Mucosa of stomach (tissue), 1 donor: ENCODE measurements at regions not wholly inside any gene's neighbourhood (a gene's known extent, or its start where the extent isn't known, plus 50 kb on each side); places are given as distances from the start of the nearest gene placed in this dataset.

ENCODE experiments used
- H3K27me3 ChIP-seq: one replicate; pipeline ENCODE4 v1.7.0; 2013; ENCODE audit warnings: mild to moderate bottlenecking, low read length; ENCODE audit not compliant: control insufficient read depth, insufficient read depth
- H3K36me3 ChIP-seq: one replicate; pipeline ENCODE4 v1.7.0; 2013; ENCODE audit warnings: low read length; ENCODE audit not compliant: control insufficient read depth, insufficient read depth
- H3K4me1 ChIP-seq: one replicate; pipeline ENCODE4 v1.7.0; 2013; ENCODE audit warnings: mild to moderate bottlenecking, low read length; ENCODE audit not compliant: control insufficient read depth, insufficient read depth
- H3K4me3 ChIP-seq: one replicate; pipeline ENCODE4 v1.7.0; 2013; ENCODE audit warnings: low read length
- H3K9ac ChIP-seq: one replicate; pipeline ENCODE4 v1.7.0; 2013; ENCODE audit warnings: mild to moderate bottlenecking, low read length, moderate library complexity
- H3K9me3 ChIP-seq: one replicate; pipeline ENCODE4 v1.7.0; 2013; ENCODE audit warnings: mild to moderate bottlenecking, low read length, moderate library complexity; ENCODE audit not compliant: control insufficient read depth
- donor health status: Pancreatic carcinoma.

DNA sequence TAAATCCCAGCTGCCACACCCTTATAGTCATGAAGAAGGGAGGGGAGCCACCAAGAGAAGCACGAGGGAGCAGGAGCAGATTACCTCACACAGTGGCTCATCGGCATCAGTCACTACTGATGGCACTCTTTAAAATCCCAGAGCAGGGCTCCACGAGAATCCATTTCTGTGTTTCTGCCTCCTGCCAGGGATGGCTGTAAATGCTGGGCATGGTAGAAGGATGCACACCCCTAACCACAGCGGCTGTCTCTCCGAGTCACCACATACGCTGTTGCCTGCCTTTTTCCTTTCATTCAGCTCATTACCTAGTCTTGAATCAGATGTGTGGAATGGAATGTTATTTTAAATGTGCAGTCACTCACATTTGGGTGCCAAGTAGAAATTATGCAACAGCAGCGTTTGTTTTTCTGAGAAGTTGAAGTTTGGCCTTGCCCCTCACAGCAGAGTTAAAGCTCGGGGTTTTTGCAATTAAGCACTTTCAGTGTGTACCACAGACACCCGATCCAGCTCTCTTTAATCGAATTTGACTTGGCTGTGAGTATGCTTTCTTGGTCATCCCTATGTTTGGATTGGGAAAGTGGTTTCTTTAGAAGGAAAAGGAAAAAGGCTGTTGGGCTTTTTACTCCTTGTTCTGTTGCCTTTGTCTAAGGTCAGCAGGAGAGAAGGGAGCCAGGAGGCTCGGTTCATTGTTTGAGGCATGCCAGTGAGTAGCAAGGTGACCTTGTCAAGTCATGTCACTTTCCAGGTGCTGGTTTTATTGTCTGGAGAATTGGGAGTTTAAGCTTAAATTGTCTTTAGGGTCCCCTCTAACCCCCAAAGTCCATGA is 284.2 kb upstream of the TPM1 start:
- Histone ChIP-seq H3K4me3 (no peak overlapping the region), H3K9me3 (no peaks in the 10 kb centered on the region), H3K4me1 (peaks cover 13% of the 10 kb centered on the region), H3K9ac (no peak overlapping the region), H3K36me3 (peaks cover 8% of the 10 kb centered on the region), H3K27me3 (no peaks in the 10 kb centered on the region)

DNA sequence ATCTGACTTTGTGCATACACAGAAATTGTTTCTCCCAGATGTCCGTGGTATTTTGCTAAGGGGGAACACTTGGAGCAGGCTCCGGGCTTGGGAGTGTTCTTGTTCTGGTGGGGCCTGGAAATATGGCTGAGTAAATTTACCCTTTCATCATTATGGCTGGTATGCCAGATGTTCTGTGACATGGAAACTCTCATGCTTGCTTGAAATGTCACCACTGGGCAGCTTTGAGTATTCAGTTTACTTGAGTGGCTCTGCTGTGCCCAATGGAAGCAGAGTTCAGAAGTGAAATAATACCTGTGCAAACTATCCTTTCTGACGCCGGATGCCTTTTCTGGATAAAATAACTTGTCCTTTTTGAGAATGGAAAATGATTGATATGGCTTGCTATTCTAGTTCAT is 283.6 kb upstream of the TPM1 start:
- no peaks in the 10 kb centered on the region for H3K27me3 ChIP-seq
- H3K4me3 ChIP-seq = no peak overlapping the region
- no peaks in the 10 kb centered on the region for H3K9me3 ChIP-seq
- peaks cover 13% of the 10 kb centered on the region for H3K4me1 ChIP-seq
- peaks cover 8% of the 10 kb centered on the region for H3K36me3 ChIP-seq
- no peak overlapping the region for H3K9ac ChIP-seq

DNA sequence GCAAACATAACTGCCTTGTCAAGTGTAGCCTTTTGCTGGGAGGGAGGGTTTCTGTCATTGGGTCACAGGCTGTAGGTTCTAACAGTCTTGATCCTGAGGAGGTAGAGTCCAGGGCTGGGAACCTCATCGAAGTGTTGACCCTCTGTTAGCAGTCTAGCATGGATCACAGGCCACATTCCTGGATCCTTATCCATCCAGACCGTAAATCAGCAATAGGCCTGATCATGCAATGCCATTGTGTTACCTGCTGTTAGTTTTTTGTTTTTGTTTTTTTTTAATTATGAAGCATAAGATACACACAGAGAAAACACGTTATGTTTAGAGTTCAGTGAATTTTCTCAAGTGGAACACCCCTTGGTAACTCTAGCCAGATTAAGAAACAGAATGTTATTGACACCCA is 282.0 kb upstream of the TPM1 start:
- H3K9ac ChIP-seq = no peak overlapping the region
- H3K9me3 ChIP-seq = no peaks in the 10 kb centered on the region
- H3K36me3 ChIP-seq = peaks cover 8% of the 10 kb centered on the region
- no peak overlapping the region for H3K4me3 ChIP-seq
- H3K4me1 ChIP-seq = peaks cover 13% of the 10 kb centered on the region
- no peaks in the 10 kb centered on the region for H3K27me3 ChIP-seq

DNA sequence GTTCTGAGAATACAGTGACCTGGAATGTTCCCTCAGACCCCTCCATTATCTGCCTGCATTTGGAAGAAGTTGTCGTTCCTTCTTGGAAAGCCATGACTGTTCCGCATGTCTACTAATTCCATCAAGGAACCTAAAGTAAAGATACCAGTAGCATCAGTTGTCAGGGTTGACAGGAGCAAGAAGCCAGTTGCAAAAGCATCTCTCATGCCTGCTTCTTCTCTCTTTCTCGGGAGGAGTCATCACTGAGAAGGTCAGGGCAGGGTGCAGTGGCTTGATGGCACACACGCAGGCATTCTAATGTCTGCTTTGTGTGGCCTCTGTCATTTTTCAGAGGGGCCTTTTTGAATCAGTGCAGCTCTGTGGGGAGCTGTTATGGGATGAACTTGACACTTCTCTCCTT is 276.6 kb upstream of the TPM1 start:
- Histone ChIP-seq H3K9ac (no peak overlapping the region), H3K36me3 (peaks cover 8% of the 10 kb centered on the region), H3K9me3 (no peaks in the 10 kb centered on the region), H3K27me3 (no peaks in the 10 kb centered on the region), H3K4me3 (no peak overlapping the region), H3K4me1 (peaks cover 2% of the 10 kb centered on the region)

DNA sequence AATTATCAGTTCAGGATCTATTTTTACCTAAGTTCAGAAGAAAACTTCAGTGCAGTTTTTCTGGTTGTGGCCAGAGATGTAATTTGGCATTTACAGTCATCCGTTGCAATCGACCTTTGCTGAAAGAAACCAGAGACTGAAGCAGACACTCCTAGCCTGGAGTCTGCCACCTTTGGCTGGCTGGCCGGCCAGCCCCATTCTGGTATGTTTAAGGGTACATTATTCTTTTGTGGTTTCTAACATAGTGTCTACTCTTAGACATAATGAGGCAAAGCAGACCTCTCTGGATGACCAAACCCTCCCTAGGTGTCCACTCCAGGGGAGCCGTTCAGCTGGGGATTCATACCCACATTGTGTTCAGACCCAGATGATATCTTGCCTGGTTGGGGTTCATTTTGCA is 275.9 kb upstream of the TPM1 start:
- Histone ChIP-seq H3K4me3 (no peak overlapping the region), H3K27me3 (no peaks in the 10 kb centered on the region), H3K36me3 (peaks cover 14% of the 10 kb centered on the region), H3K4me1 (no peaks in the 10 kb centered on the region), H3K9ac (no peak overlapping the region), H3K9me3 (no peaks in the 10 kb centered on the region)

DNA sequence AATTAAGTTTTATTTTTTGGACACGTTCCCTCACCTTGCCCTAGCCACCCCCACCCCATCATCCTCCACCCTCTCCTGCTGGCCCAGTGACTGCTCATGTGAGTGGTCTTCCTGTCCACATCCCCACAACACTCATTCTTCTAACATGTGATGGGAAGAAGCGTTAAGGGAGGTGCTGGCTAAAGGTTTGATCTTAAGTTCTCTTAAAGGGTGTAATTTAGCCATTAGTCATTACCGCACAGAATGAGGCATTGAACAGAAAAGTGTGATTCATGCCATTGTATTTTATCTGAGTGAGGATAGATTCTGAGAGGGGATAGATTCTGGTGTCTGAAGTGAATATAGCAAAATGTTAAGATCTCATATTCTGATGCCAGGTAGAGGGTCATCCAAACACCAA is 272.9 kb upstream of the TPM1 start:
- no peaks in the 10 kb centered on the region for H3K4me1 ChIP-seq
- H3K9me3 ChIP-seq = no peaks in the 10 kb centered on the region
- no peaks in the 10 kb centered on the region for H3K27me3 ChIP-seq
- no peak overlapping the region for H3K4me3 ChIP-seq
- H3K9ac ChIP-seq = no peak overlapping the region
- H3K36me3 ChIP-seq = peaks cover 8% of the 10 kb centered on the region

DNA sequence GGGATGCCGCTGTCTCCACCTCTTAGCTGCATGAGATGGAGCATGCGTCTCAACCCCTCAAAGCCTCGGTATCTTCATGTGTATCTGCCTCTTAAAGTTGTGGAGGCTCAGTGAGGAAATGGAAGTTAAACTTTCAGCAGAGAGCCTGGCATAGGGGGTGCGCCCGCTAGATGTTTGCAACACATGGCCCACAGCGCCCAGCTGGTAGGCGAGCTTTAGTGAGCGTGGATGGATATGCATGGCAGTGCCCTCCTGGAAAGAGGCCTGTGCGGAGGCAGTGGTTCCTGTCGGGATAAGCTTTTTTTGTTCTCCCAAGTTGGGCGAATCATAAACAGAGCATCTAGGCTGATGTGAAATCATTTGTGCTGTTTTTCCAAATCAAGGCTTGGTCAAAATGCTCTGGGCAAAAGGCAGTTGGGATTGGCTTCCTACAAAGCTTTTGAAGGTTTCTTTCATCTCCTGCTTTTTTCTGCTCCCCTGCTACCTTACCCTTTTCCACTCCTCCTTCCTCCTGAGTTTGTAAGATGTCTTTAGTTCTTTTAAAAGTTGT is 272.4 kb upstream of the TPM1 start:
- no peak overlapping the region for H3K9ac ChIP-seq
- H3K27me3 ChIP-seq = no peaks in the 10 kb centered on the region
- H3K4me3 ChIP-seq = no peak overlapping the region
- H3K9me3 ChIP-seq = no peaks in the 10 kb centered on the region
- no peaks in the 10 kb centered on the region for H3K4me1 ChIP-seq
- H3K36me3 ChIP-seq = peaks cover 8% of the 10 kb centered on the region

DNA sequence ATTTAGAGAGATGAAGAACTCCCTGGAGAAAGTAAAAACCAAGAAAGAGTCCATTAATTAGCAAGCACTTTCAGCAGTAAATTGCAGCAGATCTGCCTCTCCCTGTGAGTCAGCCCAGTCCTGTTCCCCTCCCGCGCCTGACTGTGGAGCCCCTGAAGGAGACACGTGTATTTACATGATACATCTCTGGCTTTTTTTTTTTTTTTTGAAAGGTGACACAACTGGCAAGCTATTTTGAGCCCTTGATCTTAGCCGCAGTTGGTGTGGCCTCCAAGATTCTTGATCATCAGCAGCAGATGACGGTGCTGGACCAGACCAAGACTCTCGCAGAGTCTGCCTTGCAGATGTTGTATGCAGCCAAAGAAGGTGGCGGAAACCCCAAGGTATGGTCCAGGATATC is 271.8 kb upstream of the TPM1 start:
- Histone ChIP-seq H3K9me3 (no peaks in the 10 kb centered on the region), H3K27me3 (no peaks in the 10 kb centered on the region), H3K9ac (no peak overlapping the region), H3K4me3 (no peak overlapping the region), H3K4me1 (no peaks in the 10 kb centered on the region), H3K36me3 (peaks cover 8% of the 10 kb centered on the region)

DNA sequence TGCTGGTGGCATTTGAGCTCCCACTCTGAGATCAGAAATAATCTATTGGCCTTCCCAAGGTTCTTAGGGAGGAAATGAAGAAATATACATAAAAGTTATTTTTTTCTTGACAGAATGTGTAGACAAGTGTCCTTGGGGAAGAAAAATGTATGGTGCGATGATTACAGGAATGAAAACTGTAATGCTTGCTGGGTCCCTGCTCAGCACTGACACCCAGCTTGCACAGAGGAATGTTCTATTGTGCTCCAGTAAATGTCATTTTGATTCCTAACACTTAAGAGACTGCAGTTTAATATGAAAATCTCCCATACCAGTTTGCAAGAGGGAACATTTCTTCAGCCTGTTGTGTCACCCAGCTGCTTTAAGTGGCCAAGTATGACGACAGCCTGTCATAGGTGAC is 271.3 kb upstream of the TPM1 start:
- Histone ChIP-seq H3K9me3 (no peaks in the 10 kb centered on the region), H3K4me1 (no peaks in the 10 kb centered on the region), H3K27me3 (no peaks in the 10 kb centered on the region), H3K36me3 (peaks cover 8% of the 10 kb centered on the region), H3K4me3 (no peak overlapping the region), H3K9ac (no peak overlapping the region)

DNA sequence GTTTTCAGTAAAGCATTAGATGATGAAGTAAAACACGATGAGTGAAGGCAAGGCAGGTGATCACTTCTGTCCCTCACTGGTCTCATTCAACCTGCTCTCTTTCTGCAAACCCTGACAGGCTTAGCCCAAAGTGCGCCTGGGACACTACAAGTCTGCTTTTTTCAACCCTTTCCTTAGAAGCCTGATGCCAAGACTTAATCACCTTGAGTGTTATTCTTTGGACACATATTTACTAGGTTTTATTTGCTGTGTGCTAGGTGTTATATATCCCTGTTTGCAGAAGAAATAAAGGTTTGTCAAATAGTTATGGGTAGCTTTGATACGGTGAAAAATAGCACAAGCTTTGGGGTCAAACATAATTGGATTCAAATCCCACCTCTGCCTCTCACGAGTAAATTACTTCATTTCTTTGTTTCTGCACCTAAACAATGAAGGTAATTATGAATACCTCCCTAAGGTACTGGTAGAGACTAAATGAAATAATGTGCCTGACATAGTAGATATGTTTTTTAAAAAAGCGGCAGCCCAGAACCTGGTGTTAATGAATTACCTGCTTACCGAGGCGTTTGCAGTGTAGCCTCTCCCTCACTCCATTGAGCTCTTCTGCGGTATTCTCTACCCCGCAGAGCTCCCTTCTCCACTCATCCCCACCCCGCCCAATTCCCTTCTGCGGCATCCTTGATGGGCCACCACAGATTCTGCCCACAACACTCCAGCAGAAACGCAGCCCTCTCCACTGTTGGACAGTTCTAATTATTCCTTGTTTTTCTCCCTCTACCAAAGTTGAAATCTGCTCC is 269.0 kb upstream of the TPM1 start:
- Histone ChIP-seq H3K9me3 (no peaks in the 10 kb centered on the region), H3K36me3 (peaks cover 8% of the 10 kb centered on the region)

DNA sequence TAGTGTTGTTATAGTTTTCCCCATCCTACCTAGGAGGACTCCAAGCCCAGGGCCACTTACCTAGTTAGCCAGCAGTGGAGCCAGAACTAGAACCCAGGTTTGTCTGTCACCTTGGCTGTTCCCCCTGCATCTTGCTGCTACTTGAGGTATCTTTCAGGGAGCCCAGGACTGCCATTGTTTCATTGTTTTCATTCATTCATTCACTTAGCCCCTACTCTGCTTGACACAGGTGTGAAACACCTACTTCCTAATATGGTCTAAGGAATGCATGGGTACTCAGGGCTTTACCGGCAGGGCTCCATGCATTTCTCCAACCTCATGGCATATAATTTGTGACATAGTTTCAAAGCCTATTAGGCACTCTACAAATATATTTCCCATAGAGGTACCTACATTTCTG is 266.6 kb upstream of the TPM1 start:
- no peaks in the 10 kb centered on the region for H3K4me1 ChIP-seq
- H3K9ac ChIP-seq = no peak overlapping the region
- H3K36me3 ChIP-seq = peaks cover 8% of the 10 kb centered on the region
- no peak overlapping the region for H3K4me3 ChIP-seq
- no peaks in the 10 kb centered on the region for H3K9me3 ChIP-seq
- H3K27me3 ChIP-seq = no peaks in the 10 kb centered on the region

More for the DNA sequence above, 269.0 kb upstream of the TPM1 start:
- no peak overlapping the region for H3K9ac ChIP-seq
- H3K4me3 ChIP-seq = no peak overlapping the region
- H3K27me3 ChIP-seq = no peaks in the 10 kb centered on the region
- no peaks in the 10 kb centered on the region for H3K4me1 ChIP-seq

DNA sequence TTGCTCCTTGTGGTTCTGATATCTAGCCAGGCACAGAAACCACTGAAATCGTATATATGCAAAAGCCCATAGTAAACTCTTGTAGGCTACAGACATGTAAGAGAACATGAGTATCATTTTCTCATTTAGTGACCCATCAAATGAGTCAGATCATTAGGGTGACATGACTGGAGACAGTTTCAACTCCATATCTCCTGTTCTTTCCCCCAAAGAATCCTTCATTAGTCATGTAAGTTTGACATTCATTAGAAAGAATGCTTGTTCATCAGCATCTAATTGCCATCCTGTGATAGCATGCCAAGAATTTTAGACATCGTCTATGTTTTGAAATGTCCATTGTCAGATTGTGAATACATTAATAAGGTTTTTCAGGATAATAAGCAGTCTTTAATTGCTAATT is 264.9 kb upstream of the TPM1 start:
- Histone ChIP-seq H3K36me3 (no peaks in the 10 kb centered on the region), H3K4me3 (no peak overlapping the region), H3K9ac (no peak overlapping the region), H3K4me1 (no peaks in the 10 kb centered on the region), H3K9me3 (no peaks in the 10 kb centered on the region), H3K27me3 (no peaks in the 10 kb centered on the region)
